ENCODE measurements at regions not wholly inside any gene's neighbourhood (a gene's known extent, or its start where the extent isn't known, plus 50 kb on each side); places are given as distances from the start of the nearest gene placed in this dataset.

DNA sequence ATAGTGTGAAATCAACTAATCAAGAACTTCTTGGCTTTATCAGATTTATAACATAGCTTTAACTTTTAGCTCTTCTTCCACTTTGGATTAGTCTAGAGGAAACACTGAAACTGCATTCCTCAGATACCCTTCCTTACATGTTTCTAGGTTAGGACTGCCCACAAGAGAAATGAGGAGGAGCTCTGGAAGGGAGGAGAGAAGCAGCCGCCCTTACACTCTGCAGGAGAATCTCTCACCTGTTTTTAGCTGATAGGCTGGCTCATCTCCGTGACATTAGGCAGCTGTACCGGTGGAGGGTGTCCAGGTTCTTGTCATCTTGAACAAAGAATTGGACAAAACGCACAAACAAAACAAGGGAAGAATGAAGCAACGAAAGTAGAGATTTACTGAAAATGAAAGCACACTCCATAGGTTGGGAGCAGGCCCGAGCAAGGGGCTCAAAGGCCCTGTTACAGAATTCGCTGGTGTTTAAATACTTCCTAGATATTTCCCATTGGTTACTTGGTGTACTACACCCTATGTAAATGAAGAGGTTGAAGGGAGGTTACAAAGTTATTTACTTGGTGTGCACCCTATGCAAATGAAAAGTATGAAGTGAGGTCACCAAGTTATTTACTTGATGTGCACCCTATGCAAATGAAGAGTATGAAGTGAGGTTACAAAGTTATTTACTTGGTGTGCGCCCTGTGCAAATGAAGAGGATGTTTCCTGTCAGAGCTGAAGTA, 524.9 kb upstream of the CHRM3 start:
- no peaks in the 10 kb centered on the region for H3K27me3 ChIP-seq
- no peaks in the 10 kb centered on the region for H3K36me3 ChIP-seq
- H3K4me3 ChIP-seq (ENCODE audit: low read depth in 1 of 2, low read length in 1 of 2), result no peak overlapping the region
- H3K9me3 ChIP-seq, result no peaks in the 10 kb centered on the region
- no peaks in the 10 kb centered on the region for H3K4me1 ChIP-seq (ENCODE audit: control insufficient read depth in 1 of 2, insufficient read depth in 1 of 2, low read depth in 1 of 2, low read length in 1 of 2)
- H3K27ac ChIP-seq, result no peak overlapping the region
- TF ChIP-seq, protein P1, sequence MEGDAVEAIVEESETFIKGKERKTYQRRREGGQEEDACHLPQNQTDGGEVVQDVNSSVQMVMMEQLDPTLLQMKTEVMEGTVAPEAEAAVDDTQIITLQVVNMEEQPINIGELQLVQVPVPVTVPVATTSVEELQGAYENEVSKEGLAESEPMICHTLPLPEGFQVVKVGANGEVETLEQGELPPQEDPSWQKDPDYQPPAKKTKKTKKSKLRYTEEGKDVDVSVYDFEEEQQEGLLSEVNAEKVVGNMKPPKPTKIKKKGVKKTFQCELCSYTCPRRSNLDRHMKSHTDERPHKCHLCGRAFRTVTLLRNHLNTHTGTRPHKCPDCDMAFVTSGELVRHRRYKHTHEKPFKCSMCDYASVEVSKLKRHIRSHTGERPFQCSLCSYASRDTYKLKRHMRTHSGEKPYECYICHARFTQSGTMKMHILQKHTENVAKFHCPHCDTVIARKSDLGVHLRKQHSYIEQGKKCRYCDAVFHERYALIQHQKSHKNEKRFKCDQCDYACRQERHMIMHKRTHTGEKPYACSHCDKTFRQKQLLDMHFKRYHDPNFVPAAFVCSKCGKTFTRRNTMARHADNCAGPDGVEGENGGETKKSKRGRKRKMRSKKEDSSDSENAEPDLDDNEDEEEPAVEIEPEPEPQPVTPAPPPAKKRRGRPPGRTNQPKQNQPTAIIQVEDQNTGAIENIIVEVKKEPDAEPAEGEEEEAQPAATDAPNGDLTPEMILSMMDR (IDR thresholded peaks at IDR 0.05), result no peak

DNA sequence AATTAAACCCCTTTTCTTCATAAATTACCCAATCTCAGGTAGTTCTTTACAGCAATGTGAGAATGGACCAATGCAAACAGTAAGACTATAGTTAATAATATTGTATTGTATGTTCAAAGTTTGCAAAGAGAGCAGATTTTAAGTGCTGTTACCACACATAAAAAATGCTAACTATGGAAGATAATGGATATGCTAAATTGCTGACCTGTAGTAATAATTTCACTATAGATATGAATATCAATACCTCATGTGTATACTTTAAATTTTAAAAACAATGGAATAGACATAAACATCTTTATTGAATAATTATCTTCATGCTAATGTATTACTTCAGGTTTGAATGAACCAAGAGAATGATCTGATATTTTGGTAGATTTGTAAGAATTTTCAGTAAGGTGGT, 552.4 kb upstream of the CHRM3 start:
- no peaks in the 10 kb centered on the region for H3K27me3 ChIP-seq
- H3K27ac ChIP-seq, result no peak overlapping the region
- no peaks in the 10 kb centered on the region for H3K9me3 ChIP-seq
- no peak overlapping the region for H3K4me3 ChIP-seq (ENCODE audit: low read depth in 1 of 2, low read length in 1 of 2)
- H3K36me3 ChIP-seq, result no peaks in the 10 kb centered on the region
- TF ChIP-seq, protein P1 (IDR thresholded peaks at IDR 0.05), result no peak
- H3K4me1 ChIP-seq (ENCODE audit: control insufficient read depth in 1 of 2, insufficient read depth in 1 of 2, low read depth in 1 of 2, low read length in 1 of 2), result no peaks in the 10 kb centered on the region

DNA sequence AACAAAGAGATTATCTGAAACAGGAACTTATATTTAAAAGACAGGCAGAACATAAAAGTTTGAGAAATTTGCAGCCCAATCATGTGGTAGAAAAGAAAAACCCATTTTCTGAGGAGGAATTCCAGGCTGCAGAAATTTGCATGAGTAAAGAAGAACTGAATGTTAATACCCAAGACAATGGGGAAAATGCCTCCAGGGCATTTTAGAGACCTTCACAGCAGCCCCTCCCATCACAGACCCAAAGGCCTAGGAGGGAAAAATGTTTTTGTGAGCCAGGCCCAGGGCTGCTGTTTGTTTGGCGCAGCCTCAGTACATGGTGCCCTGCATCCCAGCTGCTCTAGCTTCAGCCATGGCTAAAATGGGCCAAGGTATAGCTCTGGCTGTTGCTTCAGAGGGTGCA, 554.3 kb upstream of the CHRM3 start:
- Histone ChIP-seq H3K36me3 (no peaks in the 10 kb centered on the region), H3K27me3 (no peaks in the 10 kb centered on the region)

DNA sequence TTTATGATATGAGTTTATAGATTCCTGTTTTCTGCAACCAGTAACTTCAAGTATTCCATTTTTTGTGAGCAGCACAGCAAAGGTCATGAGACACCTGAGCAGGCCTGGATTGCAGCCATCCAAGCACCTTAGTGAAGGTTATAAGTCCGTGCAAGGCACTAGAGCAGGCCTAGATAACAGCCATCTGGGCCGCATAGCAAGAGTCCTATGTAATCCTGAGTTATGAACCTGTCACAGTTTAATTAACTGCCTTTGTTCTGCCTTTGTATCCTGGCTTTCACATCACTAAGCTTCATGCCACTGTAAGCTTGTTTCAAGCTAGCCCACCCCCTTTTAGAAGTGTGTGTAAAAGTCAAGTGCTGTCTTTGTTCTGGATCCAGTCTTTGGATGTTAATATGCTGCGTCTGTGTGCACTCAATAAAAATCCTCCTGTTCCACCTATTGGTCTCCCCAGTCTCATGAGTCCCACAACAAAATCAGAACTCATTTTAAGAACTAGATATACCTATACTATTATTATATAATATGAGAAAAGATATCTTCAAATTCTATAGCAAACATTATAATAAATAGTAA, 556.2 kb upstream of the CHRM3 start:
- Histone ChIP-seq H3K27me3 (no peaks in the 10 kb centered on the region), H3K9me3 (no peaks in the 10 kb centered on the region)

More for the DNA sequence above, 554.3 kb upstream of the CHRM3 start:
- Histone ChIP-seq H3K4me1 (ENCODE audit: control insufficient read depth in 1 of 2, insufficient read depth in 1 of 2, low read depth in 1 of 2, low read length in 1 of 2) (no peaks in the 10 kb centered on the region), H3K4me3 (ENCODE audit: low read depth in 1 of 2, low read length in 1 of 2) (no peak overlapping the region), H3K27ac (no peak overlapping the region), H3K9me3 (no peaks in the 10 kb centered on the region)
- TF ChIP-seq, protein P1 (IDR thresholded peaks at IDR 0.05), result no peak

DNA sequence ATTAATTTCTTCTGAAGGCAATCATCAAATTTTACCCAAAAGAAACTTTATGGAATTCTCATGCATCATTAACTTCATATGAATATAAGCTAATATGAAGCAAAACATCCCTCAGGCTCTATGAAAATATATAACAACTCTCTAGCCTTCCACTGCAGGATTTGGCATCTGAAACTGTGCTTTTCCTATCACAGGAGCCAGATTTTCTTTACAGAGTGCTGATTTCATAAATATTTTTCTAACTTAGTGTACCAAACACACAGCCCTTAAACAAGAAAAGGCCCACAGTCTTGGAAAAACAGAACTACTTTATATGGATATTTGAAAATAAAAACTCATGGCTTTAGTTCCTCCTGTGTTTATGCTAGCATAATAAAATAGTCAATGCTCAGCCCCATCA, 559.5 kb upstream of the CHRM3 start:
- Histone ChIP-seq H3K4me1 (ENCODE audit: control insufficient read depth in 1 of 2, insufficient read depth in 1 of 2, low read depth in 1 of 2, low read length in 1 of 2) (no peaks in the 10 kb centered on the region), H3K36me3 (no peaks in the 10 kb centered on the region), H3K27me3 (no peaks in the 10 kb centered on the region), H3K4me3 (ENCODE audit: low read depth in 1 of 2, low read length in 1 of 2) (no peak overlapping the region), H3K27ac (no peak overlapping the region), H3K9me3 (no peaks in the 10 kb centered on the region)
- TF ChIP-seq, protein P1 (IDR thresholded peaks at IDR 0.05), result no peak

More for the DNA sequence above, 556.2 kb upstream of the CHRM3 start:
- H3K27ac ChIP-seq, result no peak overlapping the region
- no peak overlapping the region for H3K4me3 ChIP-seq (ENCODE audit: low read depth in 1 of 2, low read length in 1 of 2)
- TF ChIP-seq, protein P1 (IDR thresholded peaks at IDR 0.05), result no peak
- H3K4me1 ChIP-seq (ENCODE audit: control insufficient read depth in 1 of 2, insufficient read depth in 1 of 2, low read depth in 1 of 2, low read length in 1 of 2), result no peaks in the 10 kb centered on the region
- no peaks in the 10 kb centered on the region for H3K36me3 ChIP-seq

Measured in neutrophil (primary cell).